WERI-Rb-1 (cell line): ENCODE measurements at regions not wholly inside any gene's neighbourhood (a gene's known extent, or its start where the extent isn't known, plus 50 kb on each side); places are given as distances from the start of the nearest gene placed in this dataset.

ENCODE experiments used
- DNase-seq: peaks from one replicate; pipeline ENCODE4 v3.0.0-alpha.2; 2020
- H3K27ac ChIP-seq: fragments of 250-450 bp; sonication (Bioruptor Pico); 2 replicates; pipeline ENCODE4 v1.5.1; 2020; ENCODE audit warnings: mild to moderate bottlenecking, moderate library complexity
- H3K27me3 ChIP-seq: fragments of 250-450 bp; sonication (Bioruptor Pico); 2 replicates; pipeline ENCODE4 v1.5.1; 2021; ENCODE audit warnings: mild to moderate bottlenecking, low read depth, moderate library complexity; ENCODE audit not compliant: insufficient read depth, severe bottlenecking
- H3K36me3 ChIP-seq: fragments of 250-450 bp; sonication (Bioruptor Pico); 2 replicates; pipeline ENCODE4 v1.5.1; 2020; ENCODE audit warnings: mild to moderate bottlenecking, moderate library complexity
- H3K4me3 ChIP-seq: 2 replicates; pipeline ENCODE4 v1.5.1; 2011; ENCODE audit warnings: low read depth, mild to moderate bottlenecking, control low read depth, low read length
- H3K9me3 ChIP-seq: fragments of 250-450 bp; sonication (Bioruptor Pico); 2 replicates; pipeline ENCODE4 v1.5.1; 2021; ENCODE audit warnings: mild to moderate bottlenecking, moderate library complexity; ENCODE audit not compliant: severe bottlenecking
- CTCF ChIP-seq: IDR thresholded peaks from 2 replicates; pipeline ENCODE4 v1.5.1; 2011; ENCODE audit warnings: low read depth, mild to moderate bottlenecking, control low read depth, inconsistent platforms, low read length

GRCh38 chr13:30031488-30031887, 181.1 kb upstream of the UBL3 start:
- Histone ChIP-seq H3K36me3 (no peaks in the 10 kb centered on the region), H3K9me3 (no peaks in the 10 kb centered on the region), H3K27me3 (no peaks in the 10 kb centered on the region), H3K27ac (no peak overlapping the region), H3K4me3 (no peak overlapping the region)
- no peak for TF ChIP-seq CTCF
- no peak for DNase-seq

GRCh38 chr13:30030141-30030750, 179.8 kb upstream of the UBL3 start:
- Histone ChIP-seq H3K9me3 (no peaks in the 10 kb centered on the region), H3K36me3 (no peaks in the 10 kb centered on the region), H3K27me3 (no peaks in the 10 kb centered on the region), H3K4me3 (no peak overlapping the region), H3K27ac (no peak overlapping the region)
- TF ChIP-seq CTCF = no peak
- no peak for DNase-seq

- TF ChIP-seq CTCF = no peak
- no peak overlapping the region for H3K27ac ChIP-seq
- no peaks in the 10 kb centered on the region for H3K9me3 ChIP-seq
- no peaks in the 10 kb centered on the region for H3K36me3 ChIP-seq
- H3K4me3 ChIP-seq = no peak overlapping the region
- H3K27me3 ChIP-seq = no peaks in the 10 kb centered on the region
- DNase-seq = no peak
These were observed 177.4 kb upstream of the UBL3 start for GRCh38 chr13:30027569-30028455.

- TF ChIP-seq CTCF = no peak
- H3K9me3 ChIP-seq = no peaks in the 10 kb centered on the region
- H3K27ac ChIP-seq = no peak overlapping the region
These were observed 176.5 kb upstream of the UBL3 start for GRCh38 chr13:30026909-30027308.

GRCh38 chr13:30026093-30026492, 175.7 kb upstream of the UBL3 start:
- H3K36me3 ChIP-seq = no peaks in the 10 kb centered on the region
- no peak overlapping the region for H3K4me3 ChIP-seq
- H3K9me3 ChIP-seq = no peaks in the 10 kb centered on the region
- H3K27me3 ChIP-seq = no peaks in the 10 kb centered on the region
- H3K27ac ChIP-seq = no peak overlapping the region
- DNase-seq = no peak
- no peak for TF ChIP-seq CTCF

More at GRCh38 chr13:30026909-30027308, 176.5 kb upstream of the UBL3 start:
- no peak overlapping the region for H3K4me3 ChIP-seq
- H3K36me3 ChIP-seq = no peaks in the 10 kb centered on the region
- no peaks in the 10 kb centered on the region for H3K27me3 ChIP-seq
- no peak for DNase-seq
